GM18873 (cell line): ENCODE measurements at regions not wholly inside any gene's neighbourhood (a gene's known extent, or its start where the extent isn't known, plus 50 kb on each side); places are given as distances from the start of the nearest gene placed in this dataset.

Experiments used
- ATAC-seq: cut with Tn5 transposase; IDR thresholded peaks from one replicate; pipeline ENCODE4 v1.9.1; 2021; ENCODE audit warnings: mild to moderate bottlenecking, moderate library complexity, moderate number of reproducible peaks; ENCODE audit not compliant: unreplicated experiment, low FRiP score

DNA sequence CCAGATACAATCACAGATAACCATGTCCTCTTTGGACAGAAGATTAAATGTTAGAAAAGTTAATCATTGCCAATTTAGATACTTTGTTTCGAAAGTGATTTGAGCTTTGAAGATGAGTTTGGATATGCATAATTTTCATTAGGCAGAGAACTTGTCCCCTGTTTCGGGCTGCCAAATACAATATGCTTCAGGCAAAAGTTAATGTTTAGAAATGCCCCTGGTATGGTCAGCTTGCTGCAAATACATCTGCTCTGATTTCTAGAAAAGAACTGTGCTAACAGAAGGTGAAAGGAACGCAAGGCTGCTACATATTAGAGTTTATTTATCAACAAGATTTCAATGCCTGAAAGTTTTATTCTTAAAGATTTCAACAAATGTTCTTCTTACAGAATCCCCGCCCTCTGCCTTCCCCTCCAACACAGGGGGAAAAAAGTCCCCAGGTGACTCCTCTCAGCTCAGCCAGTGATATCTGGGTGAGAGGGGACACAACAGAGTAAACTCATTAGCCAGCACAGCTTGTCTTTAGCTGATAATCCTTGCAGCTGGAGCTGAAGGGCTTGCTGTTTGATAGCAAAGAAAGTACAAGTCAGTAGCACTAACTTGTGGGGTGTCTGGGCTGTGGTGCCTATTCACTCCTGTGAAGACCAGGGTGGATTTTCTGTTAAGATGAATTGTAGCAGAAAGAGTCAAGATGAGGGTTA, 435.7 kb downstream of the DMAC1 start:
- ATAC-seq, result no peak

DNA sequence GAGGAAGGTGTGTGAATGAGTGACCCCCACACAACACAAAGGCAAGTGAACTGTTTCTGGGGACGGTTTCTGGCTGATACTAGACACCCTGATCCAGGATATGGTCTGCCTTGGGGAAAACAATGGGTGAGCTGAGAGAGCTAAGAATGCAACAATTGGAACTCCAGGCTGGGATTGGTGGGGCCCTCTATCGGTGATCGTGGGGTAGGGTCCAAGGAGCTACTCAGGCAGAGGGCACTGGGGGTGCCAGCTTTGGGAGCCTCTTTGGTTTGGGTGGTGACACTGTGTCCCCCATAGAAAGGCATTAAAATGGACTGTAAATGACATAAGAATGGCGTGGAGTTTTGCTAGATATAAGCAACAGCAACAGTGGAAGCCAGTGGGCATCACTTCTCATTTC, 439.1 kb downstream of the DMAC1 start:
- no peak for ATAC-seq

DNA sequence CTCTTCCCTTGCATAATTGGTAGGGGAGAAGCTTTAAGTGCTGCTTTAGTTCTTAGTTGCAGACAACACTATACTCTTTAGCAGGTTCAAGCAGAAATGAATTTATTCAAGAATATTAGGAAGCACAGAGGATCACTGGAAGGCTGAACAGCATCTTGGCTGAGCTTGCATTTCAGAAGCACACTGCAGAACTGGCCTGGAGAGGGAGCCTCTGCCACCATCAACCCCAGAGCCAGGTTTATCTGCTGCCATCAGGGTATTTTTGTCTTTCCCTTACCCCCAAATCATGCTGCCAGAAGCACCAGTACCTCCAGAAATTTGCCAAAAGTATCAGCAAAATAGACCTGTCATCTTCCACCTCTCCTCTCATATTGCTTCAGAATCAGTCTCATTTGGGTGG, 440.7 kb downstream of the DMAC1 start:
- ATAC-seq, result no peak

GRCh38 chr9:7354704-7355103, 444.9 kb downstream of the DMAC1 start:
- ATAC-seq, result no peak

- ATAC-seq, result no peak
Measured at GRCh38 chr9:7348692-7349091, 450.9 kb downstream of the DMAC1 start.

DNA sequence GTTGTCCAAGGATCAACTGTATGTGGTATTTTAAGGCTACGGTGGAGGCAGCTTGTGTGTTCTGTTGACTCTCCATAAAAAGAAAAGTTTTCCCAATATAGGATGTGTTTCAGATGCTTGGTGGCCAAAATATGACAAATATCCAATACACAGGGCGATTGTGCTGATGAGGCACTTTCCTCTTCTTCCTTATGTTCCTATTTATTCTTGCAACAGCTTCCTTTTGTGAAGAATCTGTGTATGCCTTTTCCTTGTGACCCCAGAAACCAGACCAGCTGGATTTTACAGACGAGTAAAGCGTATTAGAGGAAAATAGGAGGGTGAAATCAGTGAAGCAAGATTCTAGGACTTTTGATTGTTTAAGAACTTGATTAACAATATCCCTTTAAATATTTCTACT, 452.0 kb downstream of the DMAC1 start:
- ATAC-seq, result no peak

- ATAC-seq, result no peak
Measured at GRCh38 chr9:7346144-7346543, 453.4 kb downstream of the DMAC1 start.

- ATAC-seq, result no peak
Measured at GRCh38 chr9:7342736-7343135, 456.8 kb downstream of the DMAC1 start.

DNA sequence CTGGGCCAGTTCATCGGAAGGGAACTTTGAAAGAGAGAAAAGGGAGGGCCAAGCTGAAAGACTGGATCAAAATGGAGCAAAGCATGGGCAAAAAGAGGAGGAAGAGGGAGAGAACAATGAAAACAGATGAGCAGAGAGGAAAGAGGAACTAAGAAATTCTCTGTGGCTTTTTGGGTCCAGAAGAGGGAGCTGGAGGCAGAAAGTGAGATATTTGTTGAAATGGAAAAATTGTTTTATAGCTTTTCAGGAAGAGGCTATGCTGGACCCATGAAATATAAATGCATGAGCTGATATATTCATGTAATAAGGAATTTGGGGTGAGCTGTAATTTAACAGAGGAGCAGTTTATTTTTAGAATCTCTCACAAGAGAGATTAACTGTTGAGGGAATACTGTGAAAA, 457.3 kb downstream of the DMAC1 start:
- ATAC-seq, result peak; percentile 71

- ATAC-seq, result no peak
Measured at GRCh38 chr9:7341571-7341970, 458.0 kb downstream of the DMAC1 start.

- no peak for ATAC-seq
Measured at GRCh38 chr9:7340451-7340850, 459.1 kb downstream of the DMAC1 start.

- ATAC-seq, result no peak
Measured at GRCh38 chr9:7338586-7339281, 460.8 kb downstream of the DMAC1 start.

DNA sequence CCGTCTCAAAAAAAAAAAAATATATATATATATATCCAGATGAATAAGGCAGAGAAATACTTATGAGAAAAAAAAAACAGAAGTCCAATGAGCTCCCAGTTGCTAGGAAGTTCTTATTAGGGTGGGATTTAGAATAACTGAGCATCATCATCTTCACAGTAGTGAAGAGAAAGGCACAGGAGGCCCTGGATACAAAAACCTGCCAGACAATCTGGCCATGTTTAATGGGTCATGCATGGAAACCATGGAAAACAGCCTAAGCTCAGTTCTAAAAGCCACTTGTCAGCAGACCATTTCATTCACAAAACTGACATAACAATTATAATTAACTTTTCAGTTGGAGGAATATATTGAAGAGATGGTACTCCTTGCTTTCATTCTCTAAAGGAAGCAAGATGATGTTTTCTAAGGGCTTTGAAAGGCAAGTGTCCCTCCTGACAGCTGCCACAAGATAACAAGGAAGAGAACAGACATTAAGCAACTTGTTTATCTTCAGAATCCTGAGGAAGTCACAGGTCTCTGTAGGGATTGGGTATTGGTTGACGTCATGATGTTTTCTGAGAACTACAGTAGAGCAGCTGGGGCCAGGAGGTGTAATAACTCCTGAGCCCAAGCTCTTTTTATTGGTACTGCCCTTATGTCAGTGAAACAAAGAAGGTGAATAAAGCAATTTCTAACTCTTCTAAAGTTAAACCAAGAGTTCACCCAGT, 463.1 kb downstream of the DMAC1 start:
- no peak for ATAC-seq

GRCh38 chr9:7333719-7334118, 465.9 kb downstream of the DMAC1 start:
- no peak for ATAC-seq

- ATAC-seq, result no peak
Measured at GRCh38 chr9:7332780-7333179, 466.8 kb downstream of the DMAC1 start.

DNA sequence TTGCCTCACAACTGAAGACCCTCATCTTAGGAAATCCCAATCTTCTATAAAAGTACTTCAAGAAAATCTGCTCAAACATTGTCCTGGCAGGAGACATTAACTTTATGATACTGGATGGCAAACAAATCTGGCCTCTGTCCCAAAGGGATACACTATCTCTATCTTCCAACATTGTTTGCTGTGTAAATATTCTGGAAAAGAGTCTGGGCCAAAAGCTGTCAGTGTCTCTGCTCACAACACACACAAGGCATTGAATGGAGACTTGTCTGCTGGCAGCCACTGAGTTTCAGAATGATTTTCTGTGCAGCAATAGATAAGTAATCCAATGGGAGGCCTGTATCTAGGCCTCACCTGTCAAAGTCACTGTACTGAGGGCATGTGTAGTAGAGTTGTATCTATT, 471.1 kb downstream of the DMAC1 start:
- ATAC-seq, result no peak

- ATAC-seq, result no peak
Measured at GRCh38 chr9:7325995-7326394, 473.6 kb downstream of the DMAC1 start.

GRCh38 chr9:7324152-7324598, 475.4 kb downstream of the DMAC1 start:
- no peak for ATAC-seq

DNA sequence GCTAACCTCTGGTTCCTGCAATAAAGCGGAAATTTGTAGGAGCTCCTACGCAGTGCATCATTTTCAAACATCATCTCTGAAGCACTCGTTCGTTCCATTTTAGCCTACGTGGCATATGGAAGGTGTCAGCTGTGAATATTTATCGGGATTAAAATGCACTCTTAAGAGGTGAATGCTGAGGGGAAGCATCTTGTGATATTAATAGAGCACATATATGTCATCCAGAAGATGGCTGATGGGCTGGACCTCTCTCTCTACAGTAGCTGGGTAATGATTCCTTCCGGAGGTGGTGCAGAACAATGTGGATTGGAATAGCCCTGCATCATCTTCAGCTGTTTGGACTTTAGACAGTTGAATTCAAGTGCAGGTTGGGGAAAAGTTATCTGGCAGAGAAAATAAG, 478.7 kb downstream of the DMAC1 start:
- ATAC-seq, result no peak

GRCh38 chr9:7320139-7320538, 479.4 kb downstream of the DMAC1 start:
- ATAC-seq, result no peak

DNA sequence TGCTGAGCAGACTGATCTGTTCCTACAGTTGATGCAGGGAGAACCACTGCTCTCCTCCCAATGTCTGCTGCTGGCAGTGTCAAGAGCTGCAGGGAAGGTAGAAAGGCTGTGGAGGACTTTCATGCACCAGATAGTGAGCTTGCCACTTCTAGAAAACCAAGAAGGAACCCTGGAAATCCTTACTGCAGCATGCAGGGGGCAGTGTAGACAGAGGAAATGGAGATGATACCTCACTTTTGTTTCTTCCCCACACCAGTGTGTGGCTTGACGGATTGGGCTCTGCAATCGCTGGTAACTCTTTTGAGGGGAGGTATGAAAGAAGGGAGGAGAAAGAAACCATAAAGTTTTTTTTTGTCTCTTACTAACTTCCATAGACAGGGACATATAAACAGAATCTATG, 480.7 kb downstream of the DMAC1 start:
- ATAC-seq, result no peak

DNA sequence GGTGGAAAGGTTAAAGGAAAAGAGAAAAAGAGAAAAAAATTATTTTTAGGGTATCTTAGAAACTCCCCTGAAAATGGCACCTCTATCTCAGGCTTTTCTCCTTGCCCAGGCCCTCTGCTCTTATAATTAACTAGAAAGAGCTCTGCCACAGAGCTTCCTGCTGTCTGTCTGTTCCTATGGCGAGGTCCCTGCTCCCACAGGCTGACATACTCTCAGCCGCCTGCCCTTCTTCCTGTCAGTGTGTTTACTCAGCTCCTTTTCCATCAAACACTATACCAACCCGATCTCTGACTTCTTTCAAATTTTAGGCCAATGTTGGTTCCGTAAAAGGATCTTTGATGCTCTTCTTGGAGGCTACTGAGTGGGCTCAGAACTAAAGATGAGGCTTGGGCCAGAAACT, 482.6 kb downstream of the DMAC1 start:
- ATAC-seq, result no peak
